Activated naive CD4-positive, alpha-beta T cell treated with anti-CD3 and anti-CD28 coated beads, Interleukin-2, amount 10 ng/mL, durations not matched to agents 7 days and 5 days (primary cell): ENCODE measurements at regions not wholly inside any gene's neighbourhood (a gene's known extent, or its start where the extent isn't known, plus 50 kb on each side); places are given as distances from the start of the nearest gene placed in this dataset.

Source experiments
- CTCF ChIA-PET: fragments of 350-600 bp; sonication (Branson Sonifier 250); formaldehyde crosslinking; loops from one replicate; lab custom pipeline; 2021; ENCODE audit warnings: antibody characterized with exemption; lab: Charles Lee
- DNase-seq: peaks from one replicate; pipeline ENCODE4 v3.0.0-alpha.2; 2020
- H3K27ac Mint-ChIP-seq: one replicate; pipeline ENCODE4 v1.8.0; 2021; ENCODE audit warnings: mild to moderate bottlenecking, moderate library complexity, mixed read lengths
- H3K27me3 Mint-ChIP-seq: one replicate; pipeline ENCODE4 v1.8.0; 2021; ENCODE audit warnings: mild to moderate bottlenecking, mixed read lengths
- H3K36me3 Mint-ChIP-seq: one replicate; pipeline ENCODE4 v1.8.0; 2021; ENCODE audit warnings: mixed read lengths
- H3K4me1 Mint-ChIP-seq: one replicate; pipeline ENCODE4 v1.8.0; 2021; ENCODE audit warnings: mixed read lengths
- H3K4me3 Mint-ChIP-seq: one replicate; pipeline ENCODE4 v1.8.0; 2021; ENCODE audit warnings: mild to moderate bottlenecking, moderate library complexity, mixed read lengths
- H3K9me3 Mint-ChIP-seq: one replicate; pipeline ENCODE4 v1.8.0; 2021; ENCODE audit warnings: mixed read lengths

DNA sequence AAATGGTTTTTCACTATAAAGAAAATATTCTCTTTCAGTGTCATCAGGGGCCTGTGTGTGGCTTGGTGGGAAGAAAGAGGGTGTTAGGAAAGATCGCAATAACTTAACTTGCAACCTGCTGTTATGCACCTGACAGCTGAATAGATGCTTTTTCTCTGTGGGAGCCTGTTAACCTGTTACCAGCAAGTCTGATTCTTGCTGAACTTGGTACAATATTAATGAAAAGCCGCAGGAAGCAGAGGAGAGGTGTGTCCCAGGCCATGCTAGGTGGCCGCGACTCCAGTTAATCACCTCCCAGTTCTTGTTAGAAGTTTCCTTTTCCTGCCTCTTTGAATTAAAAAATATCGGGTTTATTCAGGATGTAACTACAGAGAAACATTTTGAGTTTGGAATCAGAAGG lies 494.8 kb upstream of the AGA start:
- no peak for DNase-seq
- H3K4me1 Mint-ChIP-seq = no peaks in the 10 kb centered on the region
- H3K27me3 Mint-ChIP-seq = no peaks in the 10 kb centered on the region
- CTCF ChIA-PET = no interaction called here
- H3K27ac Mint-ChIP-seq = no peak overlapping the region
- H3K4me3 Mint-ChIP-seq = no peak overlapping the region
- no peaks in the 10 kb centered on the region for H3K36me3 Mint-ChIP-seq
- H3K9me3 Mint-ChIP-seq = peaks cover 2% of the 10 kb centered on the region

DNA sequence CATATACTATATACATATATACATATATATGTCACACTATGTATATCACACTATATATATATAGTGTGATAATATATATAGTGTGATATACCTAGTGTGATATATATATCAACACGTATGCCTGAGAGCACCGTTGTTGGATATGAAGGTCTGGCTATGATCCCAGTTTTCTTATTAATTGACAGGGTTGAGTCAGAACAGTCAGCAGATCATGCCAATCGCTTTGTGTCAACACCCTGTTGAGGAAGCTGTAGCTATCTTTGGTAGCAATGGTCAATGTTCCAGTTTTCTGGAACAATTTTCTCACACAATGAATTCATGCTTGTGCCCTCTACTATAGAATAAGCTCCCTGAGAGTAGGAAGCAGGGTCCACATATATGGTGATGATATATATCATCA lies 496.0 kb upstream of the AGA start:
- Mint-ChIP-seq H3K36me3 (no peaks in the 10 kb centered on the region), H3K27me3 (no peaks in the 10 kb centered on the region), H3K4me1 (no peaks in the 10 kb centered on the region), H3K4me3 (no peak overlapping the region), H3K27ac (no peak overlapping the region), H3K9me3 (peaks cover 2% of the 10 kb centered on the region)
- DNase-seq = no peak
- CTCF ChIA-PET = no interaction called here

DNA sequence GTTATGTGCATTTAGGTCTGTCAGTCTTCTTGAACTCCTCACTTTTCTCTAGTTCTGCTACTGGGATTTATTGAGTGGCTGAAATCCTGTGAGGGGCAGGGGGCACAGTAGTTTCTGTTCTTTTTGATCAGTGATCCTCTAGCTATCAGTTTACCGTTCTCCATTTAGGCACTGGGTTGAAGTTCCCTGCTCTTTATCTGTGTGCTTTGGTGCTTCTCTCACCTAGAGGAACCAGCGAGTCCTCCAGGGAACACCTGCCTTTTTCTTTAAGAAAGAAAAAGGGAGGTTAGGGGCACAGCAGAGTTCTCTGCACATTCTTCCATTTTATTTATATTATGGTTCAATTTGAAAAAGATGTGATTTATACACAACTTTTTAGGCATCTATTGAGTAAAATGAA lies 503.0 kb upstream of the AGA start:
- H3K9me3 Mint-ChIP-seq = no peaks in the 10 kb centered on the region
- H3K27ac Mint-ChIP-seq = no peak overlapping the region
- DNase-seq = no peak
- H3K36me3 Mint-ChIP-seq = no peaks in the 10 kb centered on the region
- no peaks in the 10 kb centered on the region for H3K4me1 Mint-ChIP-seq
- CTCF ChIA-PET = no interaction called here
- no peaks in the 10 kb centered on the region for H3K27me3 Mint-ChIP-seq
- no peak overlapping the region for H3K4me3 Mint-ChIP-seq

GRCh38 chr4:177947607-177948006 lies 505.4 kb upstream of the AGA start:
- H3K36me3 Mint-ChIP-seq = no peaks in the 10 kb centered on the region
- H3K4me1 Mint-ChIP-seq = no peaks in the 10 kb centered on the region
- H3K4me3 Mint-ChIP-seq = no peak overlapping the region
- H3K27ac Mint-ChIP-seq = no peak overlapping the region
- CTCF ChIA-PET = no interaction called here
- no peaks in the 10 kb centered on the region for H3K27me3 Mint-ChIP-seq
- H3K9me3 Mint-ChIP-seq = no peaks in the 10 kb centered on the region
- no peak for DNase-seq

DNA sequence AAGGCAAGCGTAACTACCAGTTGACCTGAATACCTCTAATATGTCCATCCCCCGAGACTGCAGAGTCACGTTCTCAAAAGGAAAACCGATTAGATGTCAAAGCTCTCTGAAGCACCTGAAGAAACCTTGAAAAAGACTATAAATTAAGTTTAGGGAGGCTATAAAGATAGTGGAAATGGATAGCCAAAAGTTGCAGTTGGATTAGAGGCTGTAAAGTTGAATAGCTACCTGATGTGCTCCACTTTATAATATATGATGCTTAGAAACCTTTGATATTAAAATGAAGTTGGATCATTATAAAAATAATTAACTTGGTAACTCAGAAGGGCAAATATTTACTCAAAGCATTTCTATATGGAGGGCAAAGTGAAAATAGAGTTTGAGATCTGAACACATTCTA lies 506.6 kb upstream of the AGA start:
- no peak for DNase-seq
- Mint-ChIP-seq H3K9me3 (no peaks in the 10 kb centered on the region), H3K27ac (no peak overlapping the region), H3K36me3 (no peaks in the 10 kb centered on the region), H3K4me1 (no peaks in the 10 kb centered on the region), H3K4me3 (no peak overlapping the region), H3K27me3 (no peaks in the 10 kb centered on the region)
- CTCF ChIA-PET = no interaction called here

DNA sequence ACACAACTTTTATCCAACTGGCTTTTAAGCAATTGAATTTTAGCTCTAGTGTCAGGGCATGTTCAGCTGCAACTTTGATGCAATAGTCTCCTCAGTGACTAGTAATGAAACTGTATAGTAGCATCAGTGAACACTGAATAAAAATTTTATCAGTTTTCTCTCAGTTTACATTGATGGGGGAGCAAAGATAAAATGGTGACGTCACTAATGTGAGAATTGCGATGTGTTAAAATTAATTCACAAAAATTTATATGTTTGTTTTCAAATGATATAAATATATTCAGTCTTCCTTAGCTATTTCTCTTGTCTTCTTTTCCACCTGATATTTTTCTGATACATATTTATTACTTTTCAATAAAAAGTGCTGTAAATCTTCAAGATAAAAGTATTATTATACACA lies 508.8 kb upstream of the AGA start:
- Mint-ChIP-seq H3K9me3 (no peaks in the 10 kb centered on the region), H3K36me3 (no peaks in the 10 kb centered on the region)
- CTCF ChIA-PET = no interaction called here

GRCh38 chr4:177952723-177953122 lies 510.5 kb upstream of the AGA start:
- no peak overlapping the region for H3K27ac Mint-ChIP-seq
- no peaks in the 10 kb centered on the region for H3K27me3 Mint-ChIP-seq
- CTCF ChIA-PET = no interaction called here
- no peaks in the 10 kb centered on the region for H3K36me3 Mint-ChIP-seq
- no peak overlapping the region for H3K4me3 Mint-ChIP-seq
- H3K9me3 Mint-ChIP-seq = no peaks in the 10 kb centered on the region
- no peaks in the 10 kb centered on the region for H3K4me1 Mint-ChIP-seq
- DNase-seq = no peak

More for the DNA sequence above, 508.8 kb upstream of the AGA start:
- Mint-ChIP-seq H3K27ac (no peak overlapping the region), H3K4me3 (no peak overlapping the region), H3K4me1 (no peaks in the 10 kb centered on the region), H3K27me3 (no peaks in the 10 kb centered on the region)
- DNase-seq = no peak

DNA sequence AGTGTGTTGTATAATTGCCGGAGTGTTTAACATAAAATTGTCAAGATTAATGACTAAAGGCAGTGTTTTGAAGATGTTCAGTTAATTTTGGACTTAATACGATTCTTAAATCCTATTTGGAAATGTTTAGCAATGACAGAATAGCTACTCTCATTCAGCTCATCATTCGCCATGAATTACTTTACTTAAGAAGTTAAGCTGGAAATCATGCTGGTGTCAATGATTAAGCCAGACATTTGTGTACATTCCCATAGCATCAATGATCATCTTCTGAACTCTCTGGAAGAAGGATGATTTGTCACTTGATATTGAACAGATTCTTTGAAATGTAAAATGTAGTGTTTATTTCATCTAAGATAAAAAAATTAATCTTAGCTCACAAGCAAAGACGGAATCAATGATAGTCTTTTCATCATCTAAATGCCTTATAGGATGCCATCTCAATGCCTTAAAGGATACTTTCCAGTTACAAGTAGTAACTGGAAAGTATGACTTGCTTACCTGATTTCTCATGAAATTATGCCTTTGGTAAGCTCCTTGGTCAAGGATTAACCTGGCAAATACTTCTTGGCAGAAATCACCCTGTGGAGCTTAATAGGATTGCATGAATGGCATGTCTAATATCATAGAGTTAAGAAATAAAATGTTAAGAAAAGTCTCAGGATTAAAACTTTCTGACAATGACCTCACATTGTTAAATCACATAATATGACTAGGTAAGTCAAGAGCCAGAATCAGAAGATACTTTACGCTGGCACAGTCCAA lies 515.5 kb upstream of the AGA start:
- H3K36me3 Mint-ChIP-seq = no peaks in the 10 kb centered on the region
- no peaks in the 10 kb centered on the region for H3K9me3 Mint-ChIP-seq
- CTCF ChIA-PET = no interaction called here
- H3K27ac Mint-ChIP-seq = no peak overlapping the region
- no peak overlapping the region for H3K4me3 Mint-ChIP-seq
- H3K4me1 Mint-ChIP-seq = no peaks in the 10 kb centered on the region
- DNase-seq = no peak
- H3K27me3 Mint-ChIP-seq = no peaks in the 10 kb centered on the region

GRCh38 chr4:177960566-177960965 lies 518.3 kb upstream of the AGA start:
- no peaks in the 10 kb centered on the region for H3K27me3 Mint-ChIP-seq
- no peaks in the 10 kb centered on the region for H3K9me3 Mint-ChIP-seq
- H3K27ac Mint-ChIP-seq = no peak overlapping the region
- no peaks in the 10 kb centered on the region for H3K4me1 Mint-ChIP-seq
- H3K4me3 Mint-ChIP-seq = no peak overlapping the region
- CTCF ChIA-PET = no interaction called here
- no peak for DNase-seq
- H3K36me3 Mint-ChIP-seq = no peaks in the 10 kb centered on the region

- Mint-ChIP-seq H3K4me3 (no peak overlapping the region), H3K4me1 (no peaks in the 10 kb centered on the region)
- CTCF ChIA-PET = no interaction called here
These were observed 519.6 kb upstream of the AGA start for GRCh38 chr4:177961761-177962380.

GRCh38 chr4:177964061-177964460 lies 521.8 kb upstream of the AGA start:
- no peak for DNase-seq
- Mint-ChIP-seq H3K9me3 (no peaks in the 10 kb centered on the region), H3K4me3 (no peak overlapping the region)

More at GRCh38 chr4:177961761-177962380, 519.6 kb upstream of the AGA start:
- no peaks in the 10 kb centered on the region for H3K27me3 Mint-ChIP-seq
- no peak for DNase-seq
- no peaks in the 10 kb centered on the region for H3K36me3 Mint-ChIP-seq
- no peak overlapping the region for H3K27ac Mint-ChIP-seq
- H3K9me3 Mint-ChIP-seq = no peaks in the 10 kb centered on the region

DNA sequence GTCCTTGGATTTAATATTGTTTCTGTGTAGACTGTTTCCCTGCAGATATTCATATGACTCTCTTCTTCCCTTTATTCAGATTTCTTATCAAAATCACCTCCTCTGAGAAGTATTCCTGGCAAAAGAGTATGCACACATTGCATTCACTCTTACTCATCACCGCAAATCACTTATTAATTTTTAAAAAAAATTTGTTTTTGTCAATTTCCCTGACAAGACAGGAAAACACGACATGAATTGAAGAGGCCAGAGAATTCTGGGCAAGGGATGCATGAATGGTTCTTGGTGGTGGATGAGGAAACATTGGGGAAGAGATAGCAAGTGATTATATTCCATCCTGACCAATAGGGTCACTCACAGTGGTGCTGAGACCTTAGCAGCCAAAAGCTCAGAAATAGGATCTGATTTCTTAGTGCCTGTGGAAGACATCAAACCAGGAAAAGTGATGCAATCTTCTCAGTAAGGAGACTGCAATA lies 522.5 kb upstream of the AGA start:
- Mint-ChIP-seq H3K9me3 (no peaks in the 10 kb centered on the region), H3K4me3 (no peak overlapping the region), H3K27me3 (no peaks in the 10 kb centered on the region), H3K27ac (no peak overlapping the region), H3K36me3 (no peaks in the 10 kb centered on the region), H3K4me1 (no peaks in the 10 kb centered on the region)
- no peak for DNase-seq
- CTCF ChIA-PET = no interaction called here

More at GRCh38 chr4:177964061-177964460, 521.8 kb upstream of the AGA start:
- CTCF ChIA-PET = no interaction called here
- H3K27ac Mint-ChIP-seq = no peak overlapping the region
- no peaks in the 10 kb centered on the region for H3K27me3 Mint-ChIP-seq
- H3K36me3 Mint-ChIP-seq = no peaks in the 10 kb centered on the region
- no peaks in the 10 kb centered on the region for H3K4me1 Mint-ChIP-seq

DNA sequence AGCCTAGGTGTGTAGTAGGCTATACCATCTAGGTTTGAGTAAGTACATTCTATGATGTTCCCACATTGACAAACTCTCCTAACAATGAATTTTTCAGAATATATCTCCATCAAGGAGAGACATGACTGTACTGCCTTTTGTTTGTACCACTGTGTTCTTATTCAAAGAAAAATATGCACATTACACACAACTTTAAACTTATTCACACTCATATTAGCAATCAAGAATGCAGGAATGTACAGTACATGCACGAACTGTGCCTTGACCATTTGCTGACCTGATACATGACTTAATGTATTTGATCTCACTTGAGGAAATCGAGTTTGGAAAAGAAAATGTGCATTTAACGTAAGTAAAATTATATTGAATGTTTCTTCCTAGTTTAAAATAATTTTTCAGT lies 525.1 kb upstream of the AGA start:
- H3K4me1 Mint-ChIP-seq = no peaks in the 10 kb centered on the region

GRCh38 chr4:177968817-177969442 lies 526.7 kb upstream of the AGA start:
- no peaks in the 10 kb centered on the region for H3K27me3 Mint-ChIP-seq
- H3K27ac Mint-ChIP-seq = no peak overlapping the region
- H3K4me3 Mint-ChIP-seq = no peak overlapping the region
- no peaks in the 10 kb centered on the region for H3K4me1 Mint-ChIP-seq
- CTCF ChIA-PET = no interaction called here
- H3K36me3 Mint-ChIP-seq = no peaks in the 10 kb centered on the region
- no peaks in the 10 kb centered on the region for H3K9me3 Mint-ChIP-seq
- no peak for DNase-seq

More for the DNA sequence above, 525.1 kb upstream of the AGA start:
- no peak overlapping the region for H3K4me3 Mint-ChIP-seq
- no peaks in the 10 kb centered on the region for H3K27me3 Mint-ChIP-seq
- H3K27ac Mint-ChIP-seq = no peak overlapping the region
- no peaks in the 10 kb centered on the region for H3K9me3 Mint-ChIP-seq
- no peak for DNase-seq
- CTCF ChIA-PET = no interaction called here
- H3K36me3 Mint-ChIP-seq = no peaks in the 10 kb centered on the region

- H3K27me3 Mint-ChIP-seq = no peaks in the 10 kb centered on the region
- no peak for DNase-seq
- H3K4me1 Mint-ChIP-seq = no peaks in the 10 kb centered on the region
- H3K4me3 Mint-ChIP-seq = no peak overlapping the region
- no peaks in the 10 kb centered on the region for H3K36me3 Mint-ChIP-seq
- no peaks in the 10 kb centered on the region for H3K9me3 Mint-ChIP-seq
- no peak overlapping the region for H3K27ac Mint-ChIP-seq
- CTCF ChIA-PET = no interaction called here
These were observed 532.2 kb upstream of the AGA start for GRCh38 chr4:177974461-177974860.
